AG04449 (cell line): ENCODE measurements at regions not wholly inside any gene's neighbourhood (a gene's known extent, or its start where the extent isn't known, plus 50 kb on each side); places are given as distances from the start of the nearest gene placed in this dataset.

Experiments used
- CTCF ChIA-PET: fragments of 350-600 bp; formaldehyde crosslinking; extraction: SDS; loops from one replicate; lab custom pipeline; 2021; ENCODE audit warnings: antibody characterized with exemption; lab: Yijun Ruan, JAX
- POLR2A ChIA-PET: fragments of 400-600, 350-600 bp; formaldehyde crosslinking; extraction: SDS; loops from one replicate; lab custom pipeline; 2020; ENCODE audit warnings: antibody characterized with exemption, inconsistent platforms; lab: Yijun Ruan, JAX
- DNase-seq: peaks from one replicate; pipeline ENCODE4 v3.0.0-alpha.2; 2010; ENCODE audit warnings: low read depth, low spot score
- H3K4me3 ChIP-seq: 2 replicates; pipeline ENCODE4 v1.5.1; 2011; ENCODE audit warnings: low read depth, mild to moderate bottlenecking, control low read depth, low read length
- TF ChIP-seq, protein P1 (sequence below): IDR thresholded peaks from one replicate; pipeline ENCODE4 v1.5.1; 2011; ENCODE audit warnings: mild to moderate bottlenecking, moderate library complexity, low read length, control low read depth, inconsistent platforms; ENCODE audit not compliant: insufficient read depth; ENCODE audit errors: missing control alignments

DNA sequence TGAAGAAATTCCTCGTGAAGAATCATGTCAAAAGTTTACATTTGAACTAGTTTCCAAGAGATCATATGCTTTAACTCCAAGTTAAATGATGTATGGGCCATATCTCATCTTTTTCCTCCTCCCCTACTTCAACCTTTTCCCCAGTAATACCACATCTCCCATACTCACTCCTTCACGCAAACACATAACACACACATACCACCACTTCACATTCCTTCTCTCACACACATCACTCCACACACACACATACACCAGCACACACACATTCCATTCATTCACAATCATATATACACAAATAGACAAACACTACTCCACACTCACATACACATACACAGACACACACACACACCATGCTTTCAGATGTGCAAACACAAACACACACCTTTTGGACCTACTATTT, 769.0 kb upstream of the NR2F2 start:
- TF ChIP-seq, protein P1, sequence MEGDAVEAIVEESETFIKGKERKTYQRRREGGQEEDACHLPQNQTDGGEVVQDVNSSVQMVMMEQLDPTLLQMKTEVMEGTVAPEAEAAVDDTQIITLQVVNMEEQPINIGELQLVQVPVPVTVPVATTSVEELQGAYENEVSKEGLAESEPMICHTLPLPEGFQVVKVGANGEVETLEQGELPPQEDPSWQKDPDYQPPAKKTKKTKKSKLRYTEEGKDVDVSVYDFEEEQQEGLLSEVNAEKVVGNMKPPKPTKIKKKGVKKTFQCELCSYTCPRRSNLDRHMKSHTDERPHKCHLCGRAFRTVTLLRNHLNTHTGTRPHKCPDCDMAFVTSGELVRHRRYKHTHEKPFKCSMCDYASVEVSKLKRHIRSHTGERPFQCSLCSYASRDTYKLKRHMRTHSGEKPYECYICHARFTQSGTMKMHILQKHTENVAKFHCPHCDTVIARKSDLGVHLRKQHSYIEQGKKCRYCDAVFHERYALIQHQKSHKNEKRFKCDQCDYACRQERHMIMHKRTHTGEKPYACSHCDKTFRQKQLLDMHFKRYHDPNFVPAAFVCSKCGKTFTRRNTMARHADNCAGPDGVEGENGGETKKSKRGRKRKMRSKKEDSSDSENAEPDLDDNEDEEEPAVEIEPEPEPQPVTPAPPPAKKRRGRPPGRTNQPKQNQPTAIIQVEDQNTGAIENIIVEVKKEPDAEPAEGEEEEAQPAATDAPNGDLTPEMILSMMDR: no peak
- CTCF ChIA-PET: no interaction called here
- no peak overlapping the region for H3K4me3 ChIP-seq
- DNase-seq: no peak
- POLR2A ChIA-PET: no interaction called here

DNA sequence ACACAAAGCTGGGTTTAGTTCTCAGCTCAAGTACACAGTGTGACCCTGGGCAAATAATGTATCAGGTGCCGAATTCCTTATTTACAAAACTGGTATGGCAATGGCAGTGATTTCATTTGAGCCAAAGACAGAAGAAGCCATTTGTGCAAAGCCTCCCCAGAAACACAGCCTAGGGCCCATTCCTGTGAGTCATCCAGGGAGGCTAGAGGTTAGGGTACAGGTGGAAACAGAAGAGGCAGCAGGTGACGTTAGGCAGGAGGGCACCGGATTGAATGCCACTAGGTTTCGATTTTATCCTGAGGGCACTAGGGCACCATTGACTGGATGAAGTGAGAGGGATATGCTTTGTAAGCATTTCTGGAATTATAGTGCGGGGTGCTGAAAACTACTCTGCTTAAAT, 766.9 kb upstream of the NR2F2 start:
- ChIA-PET POLR2A (no interaction called here), CTCF (no interaction called here)
- no peak for DNase-seq
- H3K4me3 ChIP-seq: no peak overlapping the region
- TF ChIP-seq, protein P1: no peak

DNA sequence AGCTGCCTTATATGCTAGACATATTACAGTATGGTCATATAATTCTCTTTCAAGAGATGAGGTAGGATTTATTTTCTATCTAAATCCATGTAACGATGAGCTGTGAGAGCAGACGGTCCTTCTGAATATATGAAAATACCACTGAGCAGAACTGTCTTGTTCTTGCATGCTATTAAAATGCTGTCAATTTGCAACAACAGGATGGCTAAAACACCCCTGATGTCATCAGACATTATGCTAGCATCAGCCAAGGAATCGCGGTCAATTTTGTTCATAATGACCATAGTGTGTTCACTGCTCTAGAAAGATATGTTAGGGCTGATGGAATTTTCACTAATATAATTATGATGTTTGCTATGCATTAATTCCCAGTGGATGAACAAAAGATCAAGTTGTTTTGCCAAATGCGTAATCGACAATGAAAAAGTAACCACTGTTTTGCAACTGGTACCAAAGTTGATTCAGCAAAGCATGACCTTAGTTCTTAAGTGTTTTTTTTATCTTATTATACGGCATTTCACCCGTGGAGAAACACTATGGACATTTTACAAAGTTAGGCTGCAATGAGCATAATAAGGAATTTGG, 765.4 kb upstream of the NR2F2 start:
- ChIA-PET POLR2A (no interaction called here), CTCF (no interaction called here)
- H3K4me3 ChIP-seq: no peak overlapping the region
- TF ChIP-seq, protein P1: no peak
- DNase-seq: no peak

- no peak for DNase-seq
- TF ChIP-seq, protein P1: no peak
- no peak overlapping the region for H3K4me3 ChIP-seq
- POLR2A ChIA-PET: no interaction called here
- CTCF ChIA-PET: no interaction called here
These were observed 764.8 kb upstream of the NR2F2 start for GRCh38 chr15:95565690-95566089.

DNA sequence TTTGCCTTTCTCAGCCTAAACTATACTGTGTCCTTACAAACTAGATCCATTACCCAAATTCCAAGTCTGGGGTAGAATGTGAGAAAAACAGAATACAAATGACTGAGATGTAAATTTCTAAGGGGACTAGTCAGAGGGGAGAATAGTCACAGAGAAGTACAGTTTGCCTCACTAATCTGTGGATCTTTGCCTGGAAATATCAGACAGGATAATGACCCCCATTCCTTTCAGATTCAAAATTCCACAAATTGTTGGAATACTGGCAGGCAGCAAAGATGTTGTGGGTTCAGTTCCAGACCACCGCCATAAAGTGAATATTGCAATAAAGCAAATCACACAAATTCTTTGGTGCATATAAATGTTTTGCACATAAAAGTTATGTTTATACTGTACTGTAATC, 762.8 kb upstream of the NR2F2 start:
- ChIA-PET CTCF (no interaction called here), POLR2A (no interaction called here)
- no peak overlapping the region for H3K4me3 ChIP-seq

GRCh38 chr15:95574053-95574452, 756.4 kb upstream of the NR2F2 start:
- TF ChIP-seq, protein P1: no peak
- DNase-seq: no peak
- POLR2A ChIA-PET: no interaction called here
- CTCF ChIA-PET: no interaction called here
- no peak overlapping the region for H3K4me3 ChIP-seq

More for the DNA sequence above, 762.8 kb upstream of the NR2F2 start:
- no peak for DNase-seq
- TF ChIP-seq, protein P1: no peak
